Erythroblast (primary cell): ENCODE measurements at regions not wholly inside any gene's neighbourhood (a gene's known extent, or its start where the extent isn't known, plus 50 kb on each side); places are given as distances from the start of the nearest gene placed in this dataset.

Experiments
- GATA1 ChIP-seq: IDR thresholded peaks from 2 replicates; pipeline ENCODE4 v1.6.1; 2011; ENCODE audit warnings: low read depth, mild to moderate bottlenecking, control low read depth, low read length, moderate library complexity
- POLR2A ChIP-seq: IDR thresholded peaks from 2 replicates; pipeline ENCODE4 v1.6.1; 2011; ENCODE audit warnings: mild to moderate bottlenecking, low read length

GRCh38 chr3:178359728-178360127 lies 176.5 kb upstream of the KCNMB2 start:
- TF ChIP-seq POLR2A = no peak
- no peak for TF ChIP-seq GATA1
